Testis (tissue), 2 donors: ENCODE measurements at regions not wholly inside any gene's neighbourhood (a gene's known extent, or its start where the extent isn't known, plus 50 kb on each side); places are given as distances from the start of the nearest gene placed in this dataset.

ENCODE experiments used
- DNase-seq: peaks from one replicate; pipeline ENCODE4 v3.0.0-alpha.2; 2019
- H3K27ac ChIP-seq, 2 donors: fragments of 200-600 bp; sonication (generic); one replicate each; pipeline ENCODE4 v1.5.1; 2019
- H3K27me3 ChIP-seq: fragments of 200-600 bp; sonication (generic); one replicate; pipeline ENCODE4 v1.5.1; 2019
- H3K36me3 ChIP-seq: fragments of 200-600 bp; sonication (generic); one replicate; pipeline ENCODE4 v1.5.1; 2017; ENCODE audit warnings: low read depth; ENCODE audit errors: missing control alignments
- H3K4me1 ChIP-seq: fragments of 200-600 bp; sonication (generic); one replicate; pipeline ENCODE4 v1.5.1; 2019
- H3K4me3 ChIP-seq, 2 donors: fragments of 200-600 bp; sonication (generic); one replicate each; pipeline ENCODE4 v1.5.1; 2017 to 2019
- H3K9me3 ChIP-seq: fragments of 200-600 bp; sonication (generic); one replicate; pipeline ENCODE4 v1.5.1; 2017
- POLR2A ChIP-seq: fragments of 450-650 bp; IDR thresholded peaks from one replicate; pipeline ENCODE4 v1.6.1; 2017; ENCODE audit warnings: antibody characterized with exemption, mild to moderate bottlenecking, moderate library complexity
- WGBS, 2 donors: methylation state at CpG; one replicate each; pipeline ENCODE4 v1.1.5; 2018; 5-methylcytosine and 5-hydroxymethylcytosine counted together
- intact Hi-C: fragments of 100-400 bp; cut with DNase I; formaldehyde crosslinking; loops from one replicate; pipeline ENCODE4 v1.15.1; 2023; ENCODE audit warnings: low total_unique reads
- TF ChIP-seq, protein P1 (sequence below), 3 experiments: fragments of 450-650 bp in 2 of 3; fragments of 200-600 bp in 1 of 3; sonication (generic) in 1 of 3; IDR thresholded peaks; one replicate each; pipeline ENCODE4 v1.5.1; 2016 to 2019; ENCODE audit warnings: antibody characterized with exemption in 3 of 3, mild to moderate bottlenecking in 2 of 3, moderate library complexity in 1 of 3

GRCh38 chr19:46944123-46944748, 75.4 kb upstream of the NPAS1 start:
- H3K27me3 ChIP-seq: no peaks in the 10 kb centered on the region
- H3K4me3 ChIP-seq: no peak overlapping the region
- TF ChIP-seq, protein P1, sequence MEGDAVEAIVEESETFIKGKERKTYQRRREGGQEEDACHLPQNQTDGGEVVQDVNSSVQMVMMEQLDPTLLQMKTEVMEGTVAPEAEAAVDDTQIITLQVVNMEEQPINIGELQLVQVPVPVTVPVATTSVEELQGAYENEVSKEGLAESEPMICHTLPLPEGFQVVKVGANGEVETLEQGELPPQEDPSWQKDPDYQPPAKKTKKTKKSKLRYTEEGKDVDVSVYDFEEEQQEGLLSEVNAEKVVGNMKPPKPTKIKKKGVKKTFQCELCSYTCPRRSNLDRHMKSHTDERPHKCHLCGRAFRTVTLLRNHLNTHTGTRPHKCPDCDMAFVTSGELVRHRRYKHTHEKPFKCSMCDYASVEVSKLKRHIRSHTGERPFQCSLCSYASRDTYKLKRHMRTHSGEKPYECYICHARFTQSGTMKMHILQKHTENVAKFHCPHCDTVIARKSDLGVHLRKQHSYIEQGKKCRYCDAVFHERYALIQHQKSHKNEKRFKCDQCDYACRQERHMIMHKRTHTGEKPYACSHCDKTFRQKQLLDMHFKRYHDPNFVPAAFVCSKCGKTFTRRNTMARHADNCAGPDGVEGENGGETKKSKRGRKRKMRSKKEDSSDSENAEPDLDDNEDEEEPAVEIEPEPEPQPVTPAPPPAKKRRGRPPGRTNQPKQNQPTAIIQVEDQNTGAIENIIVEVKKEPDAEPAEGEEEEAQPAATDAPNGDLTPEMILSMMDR (IDR thresholded peaks at IDR 0.05): no peak
- TF ChIP-seq POLR2A: no peak
- H3K36me3 ChIP-seq: no peaks in the 10 kb centered on the region
- H3K4me1 ChIP-seq: peaks cover 22% of the 10 kb centered on the region
- intact Hi-C loops: no loop called here
- no peak for DNase-seq
- H3K9me3 ChIP-seq: no peaks in the 10 kb centered on the region
- 65 to 67% methylated on average over 5 of the region's 5 CpGs for WGBS, 2 donors
- no peak overlapping the region for H3K27ac ChIP-seq

DNA sequence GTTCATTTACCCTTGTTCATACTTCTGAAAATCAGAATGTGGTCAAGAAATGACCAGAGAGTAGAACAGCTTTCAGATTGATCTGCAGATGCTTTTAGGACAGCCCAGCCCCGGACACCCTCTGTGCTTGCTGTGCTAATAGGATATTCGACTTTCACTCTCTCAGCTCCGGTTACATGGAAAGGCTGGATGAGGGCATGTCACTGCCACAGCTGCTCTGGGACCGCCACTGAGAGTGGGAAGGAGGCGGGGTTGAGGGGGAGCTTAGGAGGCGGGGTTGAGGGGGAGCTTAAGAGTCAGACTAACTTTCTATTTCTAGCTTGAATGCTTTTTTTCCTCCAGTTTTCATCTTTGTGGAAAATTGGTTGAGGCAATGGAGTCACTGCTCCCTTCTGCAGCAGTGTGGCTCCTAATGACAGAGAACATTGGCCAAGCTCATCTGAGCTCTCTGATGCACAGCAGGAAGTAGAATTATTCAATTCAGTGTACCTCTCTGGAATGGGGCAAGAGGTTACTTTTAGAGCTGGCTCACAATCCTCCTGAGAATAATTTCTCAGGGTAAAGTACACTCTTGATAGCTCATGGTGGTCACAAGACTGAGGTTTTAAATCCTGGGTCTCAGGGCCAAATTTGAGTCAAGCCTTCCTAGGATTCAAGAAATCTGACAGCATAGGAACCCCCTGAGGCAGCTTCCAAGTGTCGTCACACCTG, 74.6 kb upstream of the NPAS1 start:
- no peaks in the 10 kb centered on the region for H3K27me3 ChIP-seq
- intact Hi-C loops: no loop called here
- H3K36me3 ChIP-seq: no peaks in the 10 kb centered on the region
- 34 to 35% methylated on average over 7 of the region's 7 CpGs for WGBS, 2 donors
- DNase-seq: peak; percentile 48
- H3K9me3 ChIP-seq: no peaks in the 10 kb centered on the region
- H3K4me3 ChIP-seq: no peak overlapping the region
- TF ChIP-seq, protein P1 (IDR thresholded peaks at IDR 0.05): no peak
- TF ChIP-seq POLR2A: no peak
- H3K4me1 ChIP-seq: peaks cover 22% of the 10 kb centered on the region
- H3K27ac ChIP-seq: peak overlapping the region in 1 of 2 donors; percentile 57

DNA sequence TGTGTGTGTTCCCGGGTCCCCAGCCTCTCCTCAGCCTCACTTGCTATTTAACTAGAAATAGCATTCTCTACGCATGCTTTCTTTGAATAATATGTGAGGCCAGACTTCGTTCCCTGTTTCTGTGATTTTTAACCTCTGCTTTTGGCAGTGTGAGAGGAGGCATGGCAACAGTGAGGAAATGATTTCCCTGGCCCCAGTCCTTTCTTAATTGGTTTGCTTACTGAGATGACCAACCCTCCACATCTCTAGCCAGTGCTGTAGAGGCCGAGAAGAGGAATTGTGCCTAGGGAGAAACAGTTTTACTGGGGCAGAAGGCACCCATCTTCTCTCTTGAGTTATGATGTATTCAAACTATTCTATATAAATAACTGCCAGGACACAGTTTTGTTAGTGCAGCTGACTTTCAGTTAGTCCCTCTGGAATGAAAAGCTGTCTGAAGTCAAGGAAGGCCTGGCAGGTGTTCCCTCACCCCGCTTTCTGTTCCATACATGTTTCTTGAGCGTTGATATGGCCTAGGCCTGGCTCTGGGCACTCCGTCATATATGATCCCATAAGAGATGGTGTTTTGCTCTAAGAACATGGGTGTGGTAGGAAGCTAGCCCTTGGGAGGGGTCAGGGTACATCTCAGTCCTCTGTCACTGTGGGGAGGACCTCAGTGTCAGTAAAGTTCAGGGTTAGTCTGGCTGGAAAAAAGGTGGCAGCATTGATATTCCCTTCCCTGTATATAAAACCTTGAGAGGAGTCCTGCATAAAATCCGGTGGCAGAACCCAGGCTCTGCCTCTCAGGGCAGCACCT, 73.7 kb upstream of the NPAS1 start:
- H3K27me3 ChIP-seq: no peaks in the 10 kb centered on the region
- no peaks in the 10 kb centered on the region for H3K36me3 ChIP-seq
- intact Hi-C loops: no loop called here
- no peaks in the 10 kb centered on the region for H3K9me3 ChIP-seq
- H3K4me3 ChIP-seq: no peak overlapping the region
- TF ChIP-seq, protein P1 (IDR thresholded peaks at IDR 0.05): no peak
- TF ChIP-seq POLR2A: no peak
- 62 to 75% methylated on average over 8 of the region's 8 CpGs for WGBS, 2 donors
- DNase-seq: no peak
- H3K4me1 ChIP-seq: peaks cover 22% of the 10 kb centered on the region
- H3K27ac ChIP-seq: peak overlapping the region in 1 of 2 donors; percentile 57

- intact Hi-C loops: no loop called here
- Histone ChIP-seq H3K9me3 (no peaks in the 10 kb centered on the region), H3K4me1 (peaks cover 22% of the 10 kb centered on the region), H3K27ac (no peak overlapping the region), H3K36me3 (no peaks in the 10 kb centered on the region), H3K27me3 (no peaks in the 10 kb centered on the region), H3K4me3 (no peak overlapping the region)
- no peak for DNase-seq
- 75 to 80% methylated on average over 4 of the region's 4 CpGs for WGBS, 2 donors
- TF ChIP-seq, protein P1 (IDR thresholded peaks at IDR 0.05): no peak
- TF ChIP-seq POLR2A: no peak
Measured at GRCh38 chr19:46946611-46947238, 72.9 kb upstream of the NPAS1 start.
